ENCODE measurements at regions not wholly inside any gene's neighbourhood (a gene's known extent, or its start where the extent isn't known, plus 50 kb on each side); places are given as distances from the start of the nearest gene placed in this dataset.

GRCh38 chr12:114152890-114153289 lies 186.8 kb upstream of the RBM19 start:
- TF ChIP-seq, protein P1, sequence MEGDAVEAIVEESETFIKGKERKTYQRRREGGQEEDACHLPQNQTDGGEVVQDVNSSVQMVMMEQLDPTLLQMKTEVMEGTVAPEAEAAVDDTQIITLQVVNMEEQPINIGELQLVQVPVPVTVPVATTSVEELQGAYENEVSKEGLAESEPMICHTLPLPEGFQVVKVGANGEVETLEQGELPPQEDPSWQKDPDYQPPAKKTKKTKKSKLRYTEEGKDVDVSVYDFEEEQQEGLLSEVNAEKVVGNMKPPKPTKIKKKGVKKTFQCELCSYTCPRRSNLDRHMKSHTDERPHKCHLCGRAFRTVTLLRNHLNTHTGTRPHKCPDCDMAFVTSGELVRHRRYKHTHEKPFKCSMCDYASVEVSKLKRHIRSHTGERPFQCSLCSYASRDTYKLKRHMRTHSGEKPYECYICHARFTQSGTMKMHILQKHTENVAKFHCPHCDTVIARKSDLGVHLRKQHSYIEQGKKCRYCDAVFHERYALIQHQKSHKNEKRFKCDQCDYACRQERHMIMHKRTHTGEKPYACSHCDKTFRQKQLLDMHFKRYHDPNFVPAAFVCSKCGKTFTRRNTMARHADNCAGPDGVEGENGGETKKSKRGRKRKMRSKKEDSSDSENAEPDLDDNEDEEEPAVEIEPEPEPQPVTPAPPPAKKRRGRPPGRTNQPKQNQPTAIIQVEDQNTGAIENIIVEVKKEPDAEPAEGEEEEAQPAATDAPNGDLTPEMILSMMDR (IDR thresholded peaks at IDR 0.05), result no peak
- TF ChIP-seq EP300 (IDR thresholded peaks at IDR 0.05), result no peak
- no peak for TF ChIP-seq POLR2AphosphoS5 (IDR thresholded peaks at IDR 0.05)
- TF ChIP-seq POLR2A (IDR thresholded peaks at IDR 0.05), result no peak
